Adipocyte (in vitro differentiated cells): ENCODE measurements at regions not wholly inside any gene's neighbourhood (a gene's known extent, or its start where the extent isn't known, plus 50 kb on each side); places are given as distances from the start of the nearest gene placed in this dataset.

Source experiments
- DNase-seq: peaks from one replicate; pipeline ENCODE4 v3.0.0-alpha.2; 2015; ENCODE audit warnings: low read depth
- H3K27me3 ChIP-seq: replicated peaks from 2 replicates; pipeline ENCODE4 v1.7.0; 2013; ENCODE audit warnings: mild to moderate bottlenecking, low read length, moderate library complexity; ENCODE audit not compliant: control insufficient read depth, insufficient read depth
- H3K36me3 ChIP-seq: 2 replicates; pipeline ENCODE4 v1.7.0; 2013; ENCODE audit warnings: low read length, mild to moderate bottlenecking, moderate library complexity; ENCODE audit not compliant: control insufficient read depth, insufficient read depth, severe bottlenecking
- H3K4me1 ChIP-seq: 2 replicates; pipeline ENCODE4 v1.7.0; 2013; ENCODE audit warnings: mild to moderate bottlenecking, low read length, moderate library complexity; ENCODE audit not compliant: control insufficient read depth, insufficient read depth
- H3K4me3 ChIP-seq: 2 replicates; pipeline ENCODE4 v1.7.0; 2013; ENCODE audit warnings: mild to moderate bottlenecking, low read length, moderate library complexity
- H3K9ac ChIP-seq: 2 replicates; pipeline ENCODE4 v1.7.0; 2013; ENCODE audit warnings: mild to moderate bottlenecking, low read length, moderate library complexity
- H3K9me3 ChIP-seq: 2 replicates; pipeline ENCODE4 v1.7.0; 2013; ENCODE audit warnings: mild to moderate bottlenecking, low read length, moderate library complexity; ENCODE audit not compliant: control insufficient read depth

- Histone ChIP-seq H3K4me1 (no peaks in the 10 kb centered on the region), H3K9ac (no peak overlapping the region), H3K4me3 (no peak overlapping the region), H3K36me3 (no peaks in the 10 kb centered on the region), H3K9me3 (no peaks in the 10 kb centered on the region), H3K27me3 (no peaks in the 10 kb centered on the region)
- DNase-seq, result no peak
Observed at GRCh38 chr7:144957998-144958397, 122.1 kb upstream of the TPK1 start.

GRCh38 chr7:144955422-144955821 lies 119.6 kb upstream of the TPK1 start:
- no peaks in the 10 kb centered on the region for H3K9me3 ChIP-seq
- no peaks in the 10 kb centered on the region for H3K36me3 ChIP-seq
- H3K4me1 ChIP-seq, result no peaks in the 10 kb centered on the region
- no peak for DNase-seq
- no peak overlapping the region for H3K4me3 ChIP-seq
- no peaks in the 10 kb centered on the region for H3K27me3 ChIP-seq
- H3K9ac ChIP-seq, result no peak overlapping the region

GRCh38 chr7:144941127-144941526 lies 105.3 kb upstream of the TPK1 start:
- H3K9ac ChIP-seq, result no peak overlapping the region
- no peak for DNase-seq

GRCh38 chr7:144937199-144937598 lies 101.3 kb upstream of the TPK1 start:
- Histone ChIP-seq H3K4me1 (peaks cover 4% of the 10 kb centered on the region), H3K36me3 (no peaks in the 10 kb centered on the region), H3K9me3 (no peaks in the 10 kb centered on the region), H3K27me3 (no peaks in the 10 kb centered on the region), H3K4me3 (no peak overlapping the region), H3K9ac (no peak overlapping the region)
- DNase-seq, result no peak

More at GRCh38 chr7:144941127-144941526, 105.3 kb upstream of the TPK1 start:
- Histone ChIP-seq H3K9me3 (no peaks in the 10 kb centered on the region), H3K36me3 (no peaks in the 10 kb centered on the region), H3K4me1 (no peaks in the 10 kb centered on the region), H3K4me3 (no peak overlapping the region), H3K27me3 (no peaks in the 10 kb centered on the region)

GRCh38 chr7:144936314-144936713 lies 100.5 kb upstream of the TPK1 start:
- no peak for DNase-seq
- no peak overlapping the region for H3K9ac ChIP-seq
- no peak overlapping the region for H3K4me3 ChIP-seq
- H3K27me3 ChIP-seq, result no peaks in the 10 kb centered on the region
- H3K36me3 ChIP-seq, result no peaks in the 10 kb centered on the region
- peaks cover 4% of the 10 kb centered on the region for H3K4me1 ChIP-seq
- no peaks in the 10 kb centered on the region for H3K9me3 ChIP-seq

GRCh38 chr7:144910411-144910810 lies 74.6 kb upstream of the TPK1 start:
- Histone ChIP-seq H3K4me3 (no peak overlapping the region), H3K27me3 (no peaks in the 10 kb centered on the region), H3K9ac (no peak overlapping the region), H3K9me3 (no peaks in the 10 kb centered on the region), H3K4me1 (no peaks in the 10 kb centered on the region), H3K36me3 (no peaks in the 10 kb centered on the region)
- no peak for DNase-seq

GRCh38 chr7:144908943-144909556 lies 73.2 kb upstream of the TPK1 start:
- no peaks in the 10 kb centered on the region for H3K27me3 ChIP-seq
- no peaks in the 10 kb centered on the region for H3K36me3 ChIP-seq
- H3K9me3 ChIP-seq, result no peaks in the 10 kb centered on the region
- no peak for DNase-seq
- no peak overlapping the region for H3K4me3 ChIP-seq
- H3K9ac ChIP-seq, result no peak overlapping the region
- no peaks in the 10 kb centered on the region for H3K4me1 ChIP-seq

GRCh38 chr7:144908324-144908723 lies 72.5 kb upstream of the TPK1 start:
- DNase-seq, result no peak
- Histone ChIP-seq H3K27me3 (no peaks in the 10 kb centered on the region), H3K4me3 (no peak overlapping the region), H3K36me3 (no peaks in the 10 kb centered on the region), H3K4me1 (no peaks in the 10 kb centered on the region), H3K9me3 (no peaks in the 10 kb centered on the region), H3K9ac (no peak overlapping the region)

GRCh38 chr7:144907577-144907976 lies 71.7 kb upstream of the TPK1 start:
- Histone ChIP-seq H3K9ac (no peak overlapping the region), H3K4me3 (no peak overlapping the region), H3K36me3 (no peaks in the 10 kb centered on the region), H3K4me1 (no peaks in the 10 kb centered on the region), H3K27me3 (no peaks in the 10 kb centered on the region), H3K9me3 (no peaks in the 10 kb centered on the region)
- no peak for DNase-seq

- no peak overlapping the region for H3K9ac ChIP-seq
- H3K4me3 ChIP-seq, result no peak overlapping the region
Observed at GRCh38 chr7:144903201-144903600, 67.3 kb upstream of the TPK1 start.

GRCh38 chr7:144892761-144893160 lies 56.9 kb upstream of the TPK1 start:
- no peak for DNase-seq
- no peak overlapping the region for H3K4me3 ChIP-seq
- H3K9ac ChIP-seq, result no peak overlapping the region
- no peaks in the 10 kb centered on the region for H3K36me3 ChIP-seq
- no peaks in the 10 kb centered on the region for H3K9me3 ChIP-seq
- no peaks in the 10 kb centered on the region for H3K27me3 ChIP-seq
- no peaks in the 10 kb centered on the region for H3K4me1 ChIP-seq

More at GRCh38 chr7:144903201-144903600, 67.3 kb upstream of the TPK1 start:
- no peaks in the 10 kb centered on the region for H3K9me3 ChIP-seq
- no peaks in the 10 kb centered on the region for H3K27me3 ChIP-seq
- DNase-seq, result no peak
- H3K4me1 ChIP-seq, result no peaks in the 10 kb centered on the region
- H3K36me3 ChIP-seq, result no peaks in the 10 kb centered on the region
